Kidney epithelial cell (primary cell): ENCODE measurements at regions not wholly inside any gene's neighbourhood (a gene's known extent, or its start where the extent isn't known, plus 50 kb on each side); places are given as distances from the start of the nearest gene placed in this dataset.
"Not testable (repeated sequence)": the region's sequence is repeated elsewhere in the genome, so short reads cannot be mapped to it uniquely, and the experiment has no call there.

Source experiments
- DNase-seq: peaks from one replicate; pipeline ENCODE4 v3.0.0-alpha.2; 2010; ENCODE audit warnings: low read depth
- H3K27me3 ChIP-seq: 2 replicates; pipeline ENCODE4 v1.6.0; 2011; ENCODE audit warnings: low read length; ENCODE audit not compliant: control insufficient read depth, insufficient read depth
- H3K36me3 ChIP-seq: 2 replicates; pipeline ENCODE4 v1.5.1; 2011; ENCODE audit warnings: low read length; ENCODE audit not compliant: control insufficient read depth, insufficient read depth
- H3K4me3 ChIP-seq: 2 replicates; pipeline ENCODE4 v1.5.1; 2011; ENCODE audit warnings: low read depth, mild to moderate bottlenecking, control low read depth, low read length
- TF ChIP-seq, protein P1 (sequence below): IDR thresholded peaks from 2 replicates; pipeline ENCODE4 v1.5.1; 2011; ENCODE audit warnings: mild to moderate bottlenecking, moderate library complexity, low read length, control low read depth, inconsistent platforms; ENCODE audit not compliant: insufficient read depth, poor library complexity, severe bottlenecking

DNA sequence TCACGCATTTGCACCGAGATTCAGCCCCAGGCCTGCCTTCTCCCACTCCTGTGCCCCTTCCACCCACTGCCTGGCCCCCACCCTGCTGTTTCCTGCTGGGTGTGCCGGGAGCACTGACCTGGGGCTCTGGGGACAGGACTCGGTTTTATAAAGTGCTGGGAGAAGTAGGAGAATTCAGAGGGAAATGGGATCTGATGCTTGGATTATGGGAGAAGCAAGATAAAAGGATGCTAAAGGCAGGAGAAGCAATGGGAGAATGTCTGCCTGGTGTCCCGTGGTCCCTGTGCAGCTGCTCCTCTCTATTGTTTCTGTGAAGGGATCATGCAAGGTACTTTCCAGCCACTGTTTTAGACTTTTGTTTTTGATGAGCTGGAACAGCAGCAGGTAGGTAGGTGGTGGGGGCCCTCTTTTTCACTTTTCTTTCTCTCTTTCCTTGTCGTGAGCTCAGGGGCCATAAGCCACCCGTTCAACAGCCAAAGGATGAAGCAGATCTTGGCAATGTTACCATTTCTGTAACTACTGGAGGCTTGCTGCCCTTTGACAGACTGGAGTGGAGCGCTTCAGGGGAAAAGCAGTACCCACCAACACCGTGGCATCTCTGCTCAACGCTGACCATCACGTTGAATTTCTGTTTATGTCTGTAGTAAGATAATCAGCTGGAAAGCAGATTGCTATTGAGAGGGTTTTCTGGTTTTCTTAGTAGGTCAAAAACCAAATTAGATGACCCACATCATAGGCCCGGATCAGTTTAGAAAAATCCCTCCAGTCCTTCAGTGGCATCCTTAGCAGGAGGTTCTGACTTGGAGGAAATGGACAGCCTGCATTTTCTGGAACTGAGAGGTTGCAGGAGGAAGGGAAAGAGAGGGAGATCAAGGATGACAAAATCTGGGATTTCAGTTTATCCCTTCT is 63.8 kb upstream of the ENPP6 start:
- TF ChIP-seq, protein P1, sequence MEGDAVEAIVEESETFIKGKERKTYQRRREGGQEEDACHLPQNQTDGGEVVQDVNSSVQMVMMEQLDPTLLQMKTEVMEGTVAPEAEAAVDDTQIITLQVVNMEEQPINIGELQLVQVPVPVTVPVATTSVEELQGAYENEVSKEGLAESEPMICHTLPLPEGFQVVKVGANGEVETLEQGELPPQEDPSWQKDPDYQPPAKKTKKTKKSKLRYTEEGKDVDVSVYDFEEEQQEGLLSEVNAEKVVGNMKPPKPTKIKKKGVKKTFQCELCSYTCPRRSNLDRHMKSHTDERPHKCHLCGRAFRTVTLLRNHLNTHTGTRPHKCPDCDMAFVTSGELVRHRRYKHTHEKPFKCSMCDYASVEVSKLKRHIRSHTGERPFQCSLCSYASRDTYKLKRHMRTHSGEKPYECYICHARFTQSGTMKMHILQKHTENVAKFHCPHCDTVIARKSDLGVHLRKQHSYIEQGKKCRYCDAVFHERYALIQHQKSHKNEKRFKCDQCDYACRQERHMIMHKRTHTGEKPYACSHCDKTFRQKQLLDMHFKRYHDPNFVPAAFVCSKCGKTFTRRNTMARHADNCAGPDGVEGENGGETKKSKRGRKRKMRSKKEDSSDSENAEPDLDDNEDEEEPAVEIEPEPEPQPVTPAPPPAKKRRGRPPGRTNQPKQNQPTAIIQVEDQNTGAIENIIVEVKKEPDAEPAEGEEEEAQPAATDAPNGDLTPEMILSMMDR: no peak
- no peaks in the 10 kb centered on the region for H3K27me3 ChIP-seq
- no peak for DNase-seq

DNA sequence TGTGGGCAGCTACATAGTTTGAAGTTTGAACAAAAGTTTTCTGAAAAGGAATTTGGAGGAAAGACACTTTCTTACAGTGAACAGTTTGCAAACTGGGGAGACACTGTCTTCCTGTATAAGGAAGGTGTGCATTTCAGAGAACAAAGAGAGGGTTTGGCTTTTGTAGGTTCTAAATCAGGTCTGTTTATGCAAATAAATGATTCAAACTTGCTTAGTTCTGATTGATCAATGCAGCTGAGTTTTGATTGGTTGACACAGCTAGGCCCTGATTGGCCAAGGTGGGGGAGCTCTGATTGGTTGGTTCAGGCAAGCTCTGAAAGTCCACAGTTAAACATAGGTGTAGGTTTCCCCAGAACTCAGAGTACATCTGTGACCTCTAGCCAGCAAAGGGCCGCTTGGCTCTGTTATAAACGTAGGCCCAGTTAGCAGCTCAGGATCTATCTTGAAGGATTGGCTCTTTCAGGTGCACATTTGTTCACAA is 63.0 kb upstream of the ENPP6 start:
- no peak for DNase-seq
- TF ChIP-seq, protein P1: no peak
- Histone ChIP-seq H3K4me3 (no peak overlapping the region), H3K27me3 (no peaks in the 10 kb centered on the region), H3K36me3 (no peaks in the 10 kb centered on the region)

More for the DNA sequence above, 63.8 kb upstream of the ENPP6 start:
- no peak overlapping the region for H3K4me3 ChIP-seq
- no peaks in the 10 kb centered on the region for H3K36me3 ChIP-seq

DNA sequence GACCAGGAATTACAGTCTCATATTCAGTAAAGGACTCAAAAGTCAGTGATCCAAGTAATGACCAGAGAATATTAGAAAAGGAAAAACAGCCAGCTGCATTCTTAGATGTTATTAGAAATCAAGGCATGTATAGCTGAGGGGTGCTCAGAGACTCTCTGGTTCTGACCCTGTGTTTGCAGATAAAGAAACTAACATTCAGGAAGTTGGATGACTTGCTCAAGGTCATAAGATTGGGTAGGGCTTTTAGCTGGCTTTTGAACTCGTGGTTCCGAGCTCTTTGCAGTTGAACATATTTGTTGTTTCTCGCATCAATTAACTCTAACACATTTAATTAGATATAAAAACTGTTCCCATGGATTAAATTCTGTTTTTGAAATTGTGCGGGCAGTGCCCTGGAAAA is 62.5 kb upstream of the ENPP6 start:
- H3K27me3 ChIP-seq: no peaks in the 10 kb centered on the region
- TF ChIP-seq, protein P1: no peak

DNA sequence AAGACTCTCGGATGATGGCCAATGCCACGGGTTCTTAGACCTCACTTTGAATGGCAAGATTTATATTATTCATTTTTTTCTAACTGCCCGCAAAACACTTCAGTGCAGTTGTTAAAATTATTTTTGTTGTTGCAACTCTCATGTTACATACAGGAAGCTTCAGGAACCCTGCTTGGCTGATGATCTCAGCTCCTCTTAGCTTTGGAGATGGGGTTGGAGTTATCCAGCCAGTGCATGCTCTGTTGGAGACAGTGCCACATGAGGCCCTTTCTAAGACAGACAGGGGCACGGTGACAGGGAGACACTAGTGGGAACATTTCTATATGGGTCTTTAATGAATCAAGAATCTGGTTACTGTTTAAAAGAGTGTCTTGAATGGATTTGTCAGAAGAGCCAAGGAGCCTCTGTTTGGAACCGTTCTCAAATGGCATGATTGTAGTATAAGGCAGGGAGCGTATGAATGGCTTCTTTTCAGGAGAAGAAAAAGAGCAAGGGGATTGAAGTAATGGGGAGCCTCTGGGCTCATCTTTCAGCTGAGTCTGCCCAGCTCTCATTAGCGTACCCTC is 61.9 kb upstream of the ENPP6 start:
- H3K27me3 ChIP-seq: no peaks in the 10 kb centered on the region
- no peak for DNase-seq
- no peaks in the 10 kb centered on the region for H3K36me3 ChIP-seq
- TF ChIP-seq, protein P1: no peak
- no peak overlapping the region for H3K4me3 ChIP-seq

More for the DNA sequence above, 62.5 kb upstream of the ENPP6 start:
- Histone ChIP-seq H3K4me3 (no peak overlapping the region), H3K36me3 (no peaks in the 10 kb centered on the region)
- DNase-seq: no peak

DNA sequence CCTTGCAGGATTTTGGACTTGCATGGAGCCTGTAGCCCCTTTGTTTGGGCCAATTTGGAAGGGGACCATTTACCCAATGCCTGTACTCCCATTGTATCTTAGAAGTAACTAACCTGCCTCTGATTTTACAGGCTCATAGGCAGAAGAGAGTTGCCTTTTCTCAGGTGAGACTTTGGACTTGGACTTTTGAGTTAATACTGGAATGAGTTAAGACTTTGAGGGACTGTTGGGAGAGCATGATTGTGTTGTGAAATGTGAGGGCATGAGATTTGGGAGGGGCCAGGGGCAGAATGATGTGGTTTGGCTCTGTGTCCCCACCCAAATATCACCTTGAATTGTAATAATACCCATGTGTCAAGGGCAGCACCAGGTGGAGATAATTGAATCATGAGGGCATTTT is 60.1 kb upstream of the ENPP6 start:
- not testable (repeated sequence) for DNase-seq, H3K27me3 ChIP-seq, H3K36me3 ChIP-seq, H3K4me3 ChIP-seq

DNA sequence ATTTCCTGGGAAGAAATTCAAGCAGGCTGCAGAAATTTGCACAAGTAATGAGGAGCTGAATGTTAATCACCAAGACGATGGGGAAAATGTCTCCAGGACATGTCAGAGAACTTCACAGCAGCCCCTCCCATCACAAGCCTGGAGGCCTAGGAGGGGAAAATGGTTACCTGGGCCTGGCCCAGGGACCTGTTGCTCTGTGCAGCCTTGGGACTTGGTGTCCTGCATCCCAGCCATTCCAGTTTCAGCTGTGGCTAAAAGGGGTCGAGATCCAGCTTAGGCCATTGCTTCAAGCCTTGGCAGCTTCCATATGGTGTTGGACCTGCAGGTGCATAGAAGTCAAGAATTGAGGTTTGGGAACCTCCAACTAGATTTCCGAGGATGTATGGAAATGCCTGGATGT is 59.3 kb upstream of the ENPP6 start:
- not testable (repeated sequence) for H3K27me3 ChIP-seq, H3K36me3 ChIP-seq, H3K4me3 ChIP-seq, DNase-seq

DNA sequence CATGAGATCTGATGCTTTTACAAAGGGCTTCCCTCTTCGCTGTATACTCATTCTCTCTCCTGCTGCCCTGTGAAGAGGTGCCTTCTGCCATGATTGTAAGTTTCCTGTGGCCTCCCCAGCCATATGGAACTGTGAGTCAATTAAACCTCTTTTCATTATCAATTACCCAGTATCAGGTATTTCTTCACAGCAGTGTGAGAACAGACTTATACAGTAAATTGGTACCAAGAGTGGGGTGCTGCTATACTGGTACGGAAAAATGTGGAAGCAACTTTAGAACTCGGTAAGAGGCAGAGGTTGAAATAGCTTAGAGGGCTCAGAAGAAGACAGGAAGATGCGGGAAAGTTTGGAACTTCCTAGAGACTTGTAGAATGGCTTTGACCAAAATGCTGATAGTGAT is 58.7 kb upstream of the ENPP6 start:
- not testable (repeated sequence) for H3K4me3 ChIP-seq, DNase-seq, H3K36me3 ChIP-seq, H3K27me3 ChIP-seq
